ENCODE measurements at regions not wholly inside any gene's neighbourhood (a gene's known extent, or its start where the extent isn't known, plus 50 kb on each side); places are given as distances from the start of the nearest gene placed in this dataset.

- H3K27me3 Mint-ChIP-seq (ENCODE audit: low read depth), result no peaks in the 10 kb centered on the region
- H3K9me3 Mint-ChIP-seq, result no peaks in the 10 kb centered on the region
- H3K4me3 Mint-ChIP-seq, result no peak overlapping the region
- H3K36me3 Mint-ChIP-seq (ENCODE audit: low read depth), result no peaks in the 10 kb centered on the region
- no peak overlapping the region for H3K27ac Mint-ChIP-seq
- TF ChIP-seq CTCF (IDR thresholded peaks at IDR 0.05; ENCODE audit: unreplicated experiment in 3 of 3), result no peak
- H3K4me1 Mint-ChIP-seq, result no peaks in the 10 kb centered on the region
These were observed 839.9 kb downstream of the LTN1 start for GRCh38 chr21:28152732-28153131.

GRCh38 chr21:28151758-28152157 is 840.9 kb downstream of the LTN1 start:
- Mint-ChIP-seq H3K9me3 (no peaks in the 10 kb centered on the region), H3K4me3 (no peak overlapping the region), H3K36me3 (ENCODE audit: low read depth) (no peaks in the 10 kb centered on the region), H3K27me3 (ENCODE audit: low read depth) (no peaks in the 10 kb centered on the region), H3K27ac (no peak overlapping the region), H3K4me1 (no peaks in the 10 kb centered on the region)
- TF ChIP-seq CTCF (IDR thresholded peaks at IDR 0.05; ENCODE audit: unreplicated experiment in 3 of 3), result no peak

- no peaks in the 10 kb centered on the region for H3K4me1 Mint-ChIP-seq
- no peaks in the 10 kb centered on the region for H3K27me3 Mint-ChIP-seq (ENCODE audit: low read depth)
- no peak overlapping the region for H3K27ac Mint-ChIP-seq
- no peak for TF ChIP-seq CTCF (IDR thresholded peaks at IDR 0.05; ENCODE audit: unreplicated experiment in 3 of 3)
- no peaks in the 10 kb centered on the region for H3K36me3 Mint-ChIP-seq (ENCODE audit: low read depth)
- no peak overlapping the region for H3K4me3 Mint-ChIP-seq
- no peaks in the 10 kb centered on the region for H3K9me3 Mint-ChIP-seq
These were observed 841.9 kb downstream of the LTN1 start for GRCh38 chr21:28150778-28151177.

GRCh38 chr21:28148400-28149064 is 844.1 kb downstream of the LTN1 start:
- no peaks in the 10 kb centered on the region for H3K4me1 Mint-ChIP-seq

GRCh38 chr21:28144653-28145052 is 848.0 kb downstream of the LTN1 start:
- no peaks in the 10 kb centered on the region for H3K27me3 Mint-ChIP-seq (ENCODE audit: low read depth)
- H3K9me3 Mint-ChIP-seq, result peaks cover 3% of the 10 kb centered on the region
- no peaks in the 10 kb centered on the region for H3K4me1 Mint-ChIP-seq
- H3K36me3 Mint-ChIP-seq (ENCODE audit: low read depth), result no peaks in the 10 kb centered on the region
- no peak overlapping the region for H3K4me3 Mint-ChIP-seq
- no peak for TF ChIP-seq CTCF (IDR thresholded peaks at IDR 0.05; ENCODE audit: unreplicated experiment in 3 of 3)
- H3K27ac Mint-ChIP-seq, result no peak overlapping the region

More at GRCh38 chr21:28148400-28149064, 844.1 kb downstream of the LTN1 start:
- H3K36me3 Mint-ChIP-seq (ENCODE audit: low read depth), result no peaks in the 10 kb centered on the region
- no peaks in the 10 kb centered on the region for H3K9me3 Mint-ChIP-seq
- no peak for TF ChIP-seq CTCF (IDR thresholded peaks at IDR 0.05; ENCODE audit: unreplicated experiment in 3 of 3)
- H3K4me3 Mint-ChIP-seq, result no peak overlapping the region
- peak overlapping the region in 1 of 3 experiments; percentile 40 for H3K27ac Mint-ChIP-seq
- H3K27me3 Mint-ChIP-seq (ENCODE audit: low read depth), result no peaks in the 10 kb centered on the region

- no peaks in the 10 kb centered on the region for H3K27me3 Mint-ChIP-seq (ENCODE audit: low read depth)
- peaks cover 8% of the 10 kb centered on the region for H3K9me3 Mint-ChIP-seq
These were observed 848.6 kb downstream of the LTN1 start for GRCh38 chr21:28144089-28144488.

More at GRCh38 chr21:28144089-28144488, 848.6 kb downstream of the LTN1 start:
- H3K4me3 Mint-ChIP-seq, result no peak overlapping the region
- H3K36me3 Mint-ChIP-seq (ENCODE audit: low read depth), result no peaks in the 10 kb centered on the region
- H3K27ac Mint-ChIP-seq, result no peak overlapping the region
- no peaks in the 10 kb centered on the region for H3K4me1 Mint-ChIP-seq
- TF ChIP-seq CTCF (IDR thresholded peaks at IDR 0.05; ENCODE audit: unreplicated experiment in 3 of 3), result no peak

All from nephron (organoid).